ENCODE measurements at regions not wholly inside any gene's neighbourhood (a gene's known extent, or its start where the extent isn't known, plus 50 kb on each side); places are given as distances from the start of the nearest gene placed in this dataset.
"Not testable (repeated sequence)": the region's sequence is repeated elsewhere in the genome, so short reads cannot be mapped to it uniquely, and the experiment has no call there.

DNA sequence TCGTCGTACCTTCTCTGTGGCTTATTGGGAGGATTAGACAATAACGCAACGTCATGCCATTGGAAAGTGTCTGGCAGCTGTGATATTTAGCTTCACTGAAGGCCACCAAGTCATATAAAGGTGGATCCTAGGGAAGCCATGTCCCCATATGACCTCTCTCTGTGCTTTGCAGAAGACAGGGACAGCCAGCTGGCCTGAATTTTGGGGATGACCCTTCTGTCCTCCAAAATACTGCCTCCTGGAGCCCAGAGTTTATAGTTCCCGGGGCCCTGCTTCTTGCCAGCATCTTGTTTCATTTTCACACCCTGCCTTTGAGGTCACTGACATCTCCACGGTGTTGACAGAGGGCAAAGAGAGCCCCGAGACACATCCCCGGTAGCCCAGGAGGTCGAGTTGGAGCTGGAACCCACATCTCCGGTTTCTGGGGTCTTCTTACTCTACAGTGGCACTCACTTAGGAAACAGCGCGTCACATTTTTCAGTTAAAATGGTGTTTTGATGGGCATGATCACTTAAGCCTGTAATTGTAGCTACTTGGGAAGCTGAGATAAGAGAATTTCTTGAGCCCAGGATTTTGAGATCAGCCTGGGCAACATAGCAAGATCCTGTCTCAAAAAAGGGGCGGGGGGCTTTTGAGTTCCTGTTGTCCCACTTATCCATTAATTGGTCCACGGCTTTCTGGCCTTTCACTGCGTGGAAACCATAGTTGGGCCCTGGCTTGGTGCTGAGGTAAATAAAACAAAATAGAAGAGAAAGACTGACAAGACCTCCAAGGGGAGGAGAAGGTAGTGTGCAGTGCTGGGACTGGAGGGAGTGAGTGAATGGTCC is 101.1 kb downstream of the DDX1 start:
- H3K4me3 Mint-ChIP-seq, result no peak overlapping the region
- no peaks in the 10 kb centered on the region for H3K9me3 Mint-ChIP-seq
- no peak for ATAC-seq (ENCODE audit: low read depth)
- H3K27ac Mint-ChIP-seq, result no peak overlapping the region
- POLR2A ChIA-PET, result no interaction called here
- intact Hi-C loops (cut with micrococcal nuclease), result no loop called here
- no peaks in the 10 kb centered on the region for H3K36me3 Mint-ChIP-seq (ENCODE audit: low read depth)
- TF ChIP-seq, protein P1, sequence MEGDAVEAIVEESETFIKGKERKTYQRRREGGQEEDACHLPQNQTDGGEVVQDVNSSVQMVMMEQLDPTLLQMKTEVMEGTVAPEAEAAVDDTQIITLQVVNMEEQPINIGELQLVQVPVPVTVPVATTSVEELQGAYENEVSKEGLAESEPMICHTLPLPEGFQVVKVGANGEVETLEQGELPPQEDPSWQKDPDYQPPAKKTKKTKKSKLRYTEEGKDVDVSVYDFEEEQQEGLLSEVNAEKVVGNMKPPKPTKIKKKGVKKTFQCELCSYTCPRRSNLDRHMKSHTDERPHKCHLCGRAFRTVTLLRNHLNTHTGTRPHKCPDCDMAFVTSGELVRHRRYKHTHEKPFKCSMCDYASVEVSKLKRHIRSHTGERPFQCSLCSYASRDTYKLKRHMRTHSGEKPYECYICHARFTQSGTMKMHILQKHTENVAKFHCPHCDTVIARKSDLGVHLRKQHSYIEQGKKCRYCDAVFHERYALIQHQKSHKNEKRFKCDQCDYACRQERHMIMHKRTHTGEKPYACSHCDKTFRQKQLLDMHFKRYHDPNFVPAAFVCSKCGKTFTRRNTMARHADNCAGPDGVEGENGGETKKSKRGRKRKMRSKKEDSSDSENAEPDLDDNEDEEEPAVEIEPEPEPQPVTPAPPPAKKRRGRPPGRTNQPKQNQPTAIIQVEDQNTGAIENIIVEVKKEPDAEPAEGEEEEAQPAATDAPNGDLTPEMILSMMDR (IDR thresholded peaks at IDR 0.05), result no peak
- CTCF ChIA-PET, result no interaction called here
- H3K4me1 Mint-ChIP-seq, result no peaks in the 10 kb centered on the region
- H3K27me3 Mint-ChIP-seq, result no peaks in the 10 kb centered on the region
- DNase-seq, result no peak

DNA sequence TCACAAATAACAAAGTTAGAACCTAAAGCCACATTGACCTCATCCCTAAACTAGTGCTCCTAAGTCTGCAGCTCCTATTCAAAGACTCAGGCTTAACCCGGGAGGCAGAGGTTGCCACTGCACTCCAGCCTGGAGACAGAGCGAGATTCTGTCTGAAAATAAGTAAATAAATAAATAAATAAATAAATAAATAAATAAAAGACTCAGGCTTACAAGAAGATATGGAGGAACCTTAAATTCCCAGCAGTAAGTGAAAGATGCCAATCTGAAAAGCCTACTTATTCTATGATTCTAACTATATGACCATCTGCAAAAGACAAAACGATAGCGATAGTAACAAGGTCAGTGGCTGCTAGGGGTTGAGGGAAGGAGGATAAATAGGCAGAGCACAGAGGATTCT is 101.7 kb downstream of the DDX1 start:
- ChIA-PET POLR2A (no interaction called here), CTCF (no interaction called here)
- no peak overlapping the region for H3K27ac Mint-ChIP-seq
- DNase-seq (no peak), ATAC-seq (ENCODE audit: low read depth) (no peak)
- H3K27me3 Mint-ChIP-seq, result no peaks in the 10 kb centered on the region
- no peak overlapping the region for H3K4me3 Mint-ChIP-seq
- no peaks in the 10 kb centered on the region for H3K36me3 Mint-ChIP-seq (ENCODE audit: low read depth)
- no peaks in the 10 kb centered on the region for H3K9me3 Mint-ChIP-seq
- intact Hi-C loops (cut with micrococcal nuclease), result no loop called here
- no peaks in the 10 kb centered on the region for H3K4me1 Mint-ChIP-seq
- TF ChIP-seq, protein P1 (IDR thresholded peaks at IDR 0.05), result no peak

DNA sequence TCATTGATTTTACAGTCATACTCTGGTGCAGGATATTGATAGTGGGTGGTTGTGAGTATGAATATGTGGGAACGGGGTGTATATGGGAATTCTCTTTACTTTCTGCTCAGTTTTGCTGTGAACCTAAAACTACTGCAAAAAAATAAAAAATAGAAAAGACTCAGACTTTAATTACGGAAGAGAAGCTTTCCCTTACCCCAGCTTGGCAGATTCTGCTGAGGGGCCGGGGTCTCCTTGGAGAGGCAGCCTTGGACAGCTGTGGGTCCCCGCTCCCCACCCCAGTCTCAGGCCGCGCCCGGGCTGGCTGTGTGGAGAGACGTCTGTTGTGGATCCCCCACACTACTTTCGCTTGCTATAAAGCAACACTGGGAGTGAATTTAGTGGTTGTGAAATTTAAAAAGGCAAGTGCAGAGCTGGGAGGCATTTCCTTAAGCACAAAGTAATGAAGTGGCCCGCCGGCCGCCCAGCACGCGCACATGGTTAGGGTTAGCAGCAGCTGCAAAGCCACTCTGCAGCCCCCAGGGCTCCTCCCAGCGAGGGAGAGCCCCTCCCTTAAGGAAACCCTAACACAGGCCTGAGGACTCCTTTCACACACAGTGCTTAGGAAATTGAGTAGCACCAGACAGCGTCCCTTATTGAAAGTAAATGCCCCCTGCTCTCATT is 102.4 kb downstream of the DDX1 start:
- no peak overlapping the region for H3K4me3 Mint-ChIP-seq
- no peaks in the 10 kb centered on the region for H3K36me3 Mint-ChIP-seq (ENCODE audit: low read depth)
- intact Hi-C loops (cut with micrococcal nuclease), result no loop called here
- DNase-seq, result no peak
- TF ChIP-seq, protein P1 (IDR thresholded peaks at IDR 0.05), result no peak
- no peak overlapping the region for H3K27ac Mint-ChIP-seq
- POLR2A ChIA-PET, result no interaction called here
- CTCF ChIA-PET, result no interaction called here
- no peak for ATAC-seq (ENCODE audit: low read depth)
- no peaks in the 10 kb centered on the region for H3K27me3 Mint-ChIP-seq
- no peaks in the 10 kb centered on the region for H3K4me1 Mint-ChIP-seq
- no peaks in the 10 kb centered on the region for H3K9me3 Mint-ChIP-seq

DNA sequence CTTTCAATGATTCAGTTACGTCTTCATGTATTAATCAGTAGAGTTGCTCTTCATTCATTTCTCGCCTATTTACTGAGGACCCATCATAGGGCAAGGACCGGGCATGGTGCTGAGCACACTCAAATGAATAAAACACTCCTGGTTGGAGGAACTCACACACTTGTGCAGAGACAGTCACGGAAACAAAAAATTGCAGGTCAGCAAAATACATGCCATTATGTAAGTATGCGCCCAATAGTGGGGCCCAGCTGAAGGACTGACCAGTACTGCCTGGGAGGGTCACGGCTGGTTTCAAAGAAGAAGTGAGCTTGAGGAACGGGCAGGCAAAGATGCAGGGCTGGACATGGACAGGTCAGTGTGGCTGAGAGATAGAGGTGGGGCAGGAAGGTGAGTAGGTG is 102.9 kb downstream of the DDX1 start:
- CTCF ChIA-PET, result no interaction called here
- TF ChIP-seq, protein P1 (IDR thresholded peaks at IDR 0.05), result no peak
- H3K9me3 Mint-ChIP-seq, result no peaks in the 10 kb centered on the region

DNA sequence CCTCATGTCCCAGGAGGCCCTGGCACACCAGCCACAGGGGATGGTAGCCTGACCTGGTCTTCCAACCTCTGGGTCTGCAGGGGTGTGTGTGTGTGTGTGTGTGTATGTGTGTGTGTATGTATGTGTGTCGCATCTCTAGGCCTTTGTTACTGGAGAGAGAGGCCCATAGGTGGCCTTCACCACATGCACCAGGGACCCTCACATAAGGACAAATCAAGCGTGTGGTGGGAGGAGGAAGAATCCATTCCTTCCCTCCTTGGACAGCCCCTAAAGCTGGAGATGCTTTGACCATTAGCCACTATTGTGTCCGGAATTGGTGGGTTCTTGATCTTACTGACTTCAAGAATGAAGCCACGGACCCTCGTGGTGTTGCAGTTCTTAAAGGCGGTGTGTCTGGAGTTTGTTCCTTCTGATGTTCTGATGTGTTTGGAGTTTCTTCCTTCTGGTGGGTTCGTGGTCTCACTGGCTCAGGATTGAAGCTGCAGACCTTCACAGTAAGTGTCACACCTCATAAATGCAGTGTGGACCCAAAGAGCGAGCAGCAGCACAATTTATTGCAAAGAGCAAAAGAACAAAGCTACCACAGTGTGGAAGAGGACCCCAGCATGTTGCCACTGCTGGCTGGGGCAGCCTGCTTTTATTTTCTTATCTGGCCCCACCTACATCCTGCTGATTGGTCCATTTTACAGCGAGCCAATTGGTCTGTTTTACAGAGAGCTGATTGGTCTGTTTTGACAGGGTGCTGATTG is 104.1 kb downstream of the DDX1 start:
- ATAC-seq (ENCODE audit: low read depth), result no peak
- no peaks in the 10 kb centered on the region for H3K4me1 Mint-ChIP-seq
- TF ChIP-seq, protein P1 (IDR thresholded peaks at IDR 0.05), result no peak
- peaks cover 2% of the 10 kb centered on the region for H3K27me3 Mint-ChIP-seq
- no peaks in the 10 kb centered on the region for H3K36me3 Mint-ChIP-seq (ENCODE audit: low read depth)
- no peaks in the 10 kb centered on the region for H3K9me3 Mint-ChIP-seq
- ChIA-PET CTCF (no interaction called here), POLR2A (no interaction called here)
- intact Hi-C loops (cut with micrococcal nuclease), result no loop called here
- no peak overlapping the region for H3K27ac Mint-ChIP-seq
- DNase-seq, result no peak
- H3K4me3 Mint-ChIP-seq, result no peak overlapping the region

More for the DNA sequence above, 102.9 kb downstream of the DDX1 start:
- peaks cover 2% of the 10 kb centered on the region for H3K27me3 Mint-ChIP-seq
- H3K36me3 Mint-ChIP-seq (ENCODE audit: low read depth), result no peaks in the 10 kb centered on the region
- H3K4me3 Mint-ChIP-seq, result no peak overlapping the region
- no peak for DNase-seq
- POLR2A ChIA-PET, result no interaction called here
- ATAC-seq (ENCODE audit: low read depth), result no peak
- H3K4me1 Mint-ChIP-seq, result no peaks in the 10 kb centered on the region
- no peak overlapping the region for H3K27ac Mint-ChIP-seq
- intact Hi-C loops (cut with micrococcal nuclease), result no loop called here

DNA sequence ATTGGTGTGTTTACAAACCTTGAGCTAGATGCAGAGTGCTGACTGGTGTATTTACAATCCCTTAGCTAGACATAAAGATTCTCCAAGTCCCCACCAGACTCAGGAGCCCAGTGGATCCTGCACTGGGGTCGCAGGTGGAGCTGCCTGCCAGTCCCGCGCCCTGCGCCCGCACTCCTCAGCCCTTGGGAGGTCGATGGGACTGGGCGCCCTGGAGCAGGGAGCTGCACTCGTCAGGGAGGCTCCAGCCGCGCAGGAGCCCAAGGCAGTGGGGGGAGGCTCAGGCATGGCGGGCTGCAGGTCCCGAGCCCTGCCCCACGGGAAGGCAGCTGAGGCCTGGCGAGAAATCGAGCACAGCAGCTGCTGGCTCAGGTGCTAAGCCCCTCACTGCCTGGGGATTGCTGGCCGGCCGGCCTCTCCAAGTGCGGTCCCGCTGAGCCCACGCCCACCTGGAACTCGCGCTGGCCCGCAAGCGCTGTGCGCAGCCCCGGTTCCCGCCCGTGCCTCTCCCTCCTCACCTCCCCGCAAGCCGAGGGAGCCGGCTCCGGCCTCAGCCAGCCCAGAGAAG is 105.0 kb downstream of the DDX1 start:
- H3K36me3 Mint-ChIP-seq (ENCODE audit: low read depth); DNase-seq; H3K9me3 Mint-ChIP-seq; ATAC-seq (ENCODE audit: low read depth); H3K27me3 Mint-ChIP-seq; POLR2A ChIA-PET; intact Hi-C loops (cut with micrococcal nuclease); CTCF ChIA-PET; H3K4me1 Mint-ChIP-seq; H3K4me3 Mint-ChIP-seq; H3K27ac Mint-ChIP-seq: not testable (repeated sequence)

All from activated B cell treated with CpG ODN at 0.5 μM for 24 hours (primary cell).